H1 (cell line): ENCODE measurements at regions not wholly inside any gene's neighbourhood (a gene's known extent, or its start where the extent isn't known, plus 50 kb on each side); places are given as distances from the start of the nearest gene placed in this dataset.

Experiments used
- BACH1 ChIP-seq: IDR thresholded peaks from 2 replicates; pipeline ENCODE4 v1.6.1; 2012; ENCODE audit warnings: low read length, improper control_type of control experiment
- CREB1 ChIP-seq: IDR thresholded peaks from 2 replicates; pipeline ENCODE4 v1.6.1; 2012; ENCODE audit warnings: inconsistent platforms
- EP300 ChIP-seq, 2 experiments: IDR thresholded peaks; 1 replicate in 1 of 2; 2 replicates in 1 of 2; pipeline ENCODE4 v1.6.1; 2011 to 2012; ENCODE audit warnings: low read depth in 2 of 2, low read length in 2 of 2, mild to moderate bottlenecking in 2 of 2, borderline replicate concordance in 1 of 2, inconsistent platforms in 1 of 2, moderate library complexity in 1 of 2
- EZH2 ChIP-seq: fragments of 200-600 bp; sonication (generic); IDR thresholded peaks from 2 replicates; pipeline ENCODE4 v1.7.1; 2012; ENCODE audit warnings: low read depth, mild to moderate bottlenecking, moderate library complexity, low read length, inconsistent platforms; ENCODE audit not compliant: severe bottlenecking
- GTF2F1 ChIP-seq: IDR thresholded peaks from 2 replicates; pipeline ENCODE4 v1.6.1; 2012; ENCODE audit warnings: low read depth, low read length, improper control_type of control experiment, borderline replicate concordance
- POLR2AphosphoS5 ChIP-seq: IDR thresholded peaks from 2 replicates; pipeline ENCODE4 v1.6.1; 2011; ENCODE audit warnings: low read depth, low read length
- RAD21 ChIP-seq, 2 experiments: IDR thresholded peaks in 1 of 2; conservative IDR thresholded peaks in 1 of 2; 2 replicates each; pipeline ENCODE4 v1.6.1; 2011; ENCODE audit warnings: low read depth in 2 of 2, low read length in 2 of 2, improper control_type of control experiment in 1 of 2, inconsistent platforms in 1 of 2, mild to moderate bottlenecking in 1 of 2, moderate library complexity in 1 of 2
- RFX5 ChIP-seq: IDR thresholded peaks from 2 replicates; pipeline ENCODE4 v1.6.1; 2011; ENCODE audit warnings: low read depth, low read length, improper control_type of control experiment, borderline replicate concordance
- SIN3A ChIP-seq, 2 experiments: IDR thresholded peaks in 1 of 2; conservative IDR thresholded peaks in 1 of 2; 2 replicates each; pipeline ENCODE4 v1.6.1; 2011 to 2012; ENCODE audit warnings: low read length in 2 of 2, improper control_type of control experiment in 1 of 2, low read depth in 1 of 2, mild to moderate bottlenecking in 1 of 2
- SP1 ChIP-seq: IDR thresholded peaks from 2 replicates; pipeline ENCODE4 v1.6.1; 2011; ENCODE audit warnings: low read depth, low read length
- SP2 ChIP-seq: IDR thresholded peaks from 2 replicates; pipeline ENCODE4 v1.6.1; 2012; ENCODE audit warnings: mild to moderate bottlenecking, low read length, inconsistent platforms
- ZNF274 ChIP-seq: IDR thresholded peaks from 2 replicates; pipeline ENCODE4 v1.7.0; 2012; ENCODE audit warnings: low read length, borderline replicate concordance; ENCODE audit errors: extremely low read depth
- TF ChIP-seq, protein P1 (sequence below), 3 experiments: IDR thresholded peaks; 1 replicate in 2 of 3; 2 replicates in 1 of 3; pipeline versions ENCODE4 v1.5.1 to v1.6.1; 2011; ENCODE audit warnings: low read length in 3 of 3, mild to moderate bottlenecking in 3 of 3, inconsistent platforms in 2 of 3, low read depth in 1 of 3, moderate library complexity in 1 of 3; ENCODE audit not compliant: insufficient read depth in 1 of 3; ENCODE audit errors: control extremely low read depth in 1 of 3

DNA sequence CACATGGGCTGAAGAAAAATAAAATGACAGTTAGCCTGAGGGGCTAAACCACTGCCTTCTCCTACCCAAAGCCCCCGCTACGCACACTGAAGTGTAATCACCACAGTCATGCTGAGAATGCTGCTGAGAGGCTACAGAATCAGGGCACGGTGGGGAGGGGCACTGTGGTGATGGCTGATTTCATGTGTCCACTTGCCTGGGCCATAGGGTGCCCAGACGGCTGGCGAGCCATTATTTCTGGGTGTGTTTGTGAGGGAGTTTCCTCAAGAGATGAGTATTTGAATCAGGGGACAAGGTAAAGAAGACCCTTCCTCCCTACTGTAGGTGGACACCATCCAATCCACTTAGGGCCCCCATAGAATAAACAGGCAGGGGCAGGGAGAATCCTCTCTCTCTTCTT is 1313.2 kb downstream of the TBC1D22A start:
- TF ChIP-seq POLR2AphosphoS5 (no peak), RAD21 (IDR thresholded peaks at IDR 0.05 in 1 of 2, conservative IDR thresholded peaks at IDR 0.05 in 1 of 2; ENCODE audit: low read depth in 2 of 2, low read length in 2 of 2) (no peak), SP1 (no peak), EP300 (IDR thresholded peaks at IDR 0.05; ENCODE audit: borderline replicate concordance in 1 of 2, low read depth in 2 of 2, low read length in 2 of 2) (no peak), BACH1 (no peak), GTF2F1 (no peak), EZH2 (no peak), RFX5 (no peak), CREB1 (no peak), ZNF274 (no peak), SP2 (no peak), SIN3A (conservative IDR thresholded peaks at IDR 0.05 in 1 of 2, IDR thresholded peaks at IDR 0.05 in 1 of 2; ENCODE audit: low read depth in 1 of 2, low read length in 2 of 2) (no peak)
- TF ChIP-seq, protein P1, sequence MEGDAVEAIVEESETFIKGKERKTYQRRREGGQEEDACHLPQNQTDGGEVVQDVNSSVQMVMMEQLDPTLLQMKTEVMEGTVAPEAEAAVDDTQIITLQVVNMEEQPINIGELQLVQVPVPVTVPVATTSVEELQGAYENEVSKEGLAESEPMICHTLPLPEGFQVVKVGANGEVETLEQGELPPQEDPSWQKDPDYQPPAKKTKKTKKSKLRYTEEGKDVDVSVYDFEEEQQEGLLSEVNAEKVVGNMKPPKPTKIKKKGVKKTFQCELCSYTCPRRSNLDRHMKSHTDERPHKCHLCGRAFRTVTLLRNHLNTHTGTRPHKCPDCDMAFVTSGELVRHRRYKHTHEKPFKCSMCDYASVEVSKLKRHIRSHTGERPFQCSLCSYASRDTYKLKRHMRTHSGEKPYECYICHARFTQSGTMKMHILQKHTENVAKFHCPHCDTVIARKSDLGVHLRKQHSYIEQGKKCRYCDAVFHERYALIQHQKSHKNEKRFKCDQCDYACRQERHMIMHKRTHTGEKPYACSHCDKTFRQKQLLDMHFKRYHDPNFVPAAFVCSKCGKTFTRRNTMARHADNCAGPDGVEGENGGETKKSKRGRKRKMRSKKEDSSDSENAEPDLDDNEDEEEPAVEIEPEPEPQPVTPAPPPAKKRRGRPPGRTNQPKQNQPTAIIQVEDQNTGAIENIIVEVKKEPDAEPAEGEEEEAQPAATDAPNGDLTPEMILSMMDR (IDR thresholded peaks at IDR 0.05; ENCODE audit: control extremely low read depth in 1 of 3, insufficient read depth in 1 of 3, low read depth in 1 of 3, low read length in 3 of 3): no peak
